ENCODE measurements at regions not wholly inside any gene's neighbourhood (a gene's known extent, or its start where the extent isn't known, plus 50 kb on each side); places are given as distances from the start of the nearest gene placed in this dataset.

GRCh38 chr13:64725492-64725891 is 2504.6 kb downstream of the PCDH9 start:
- intact Hi-C loops (cut with micrococcal nuclease; ENCODE audit: unreplicated experiment): no loop called here

GRCh38 chr13:64723724-64724123 is 2506.4 kb downstream of the PCDH9 start:
- H3K27me3 ChIP-seq (replicated peaks in 1 of 2; ENCODE audit: control insufficient read depth in 2 of 2, insufficient read depth in 2 of 2, low read length in 1 of 2): no peaks in the 10 kb centered on the region
- no peaks in the 10 kb centered on the region for H3K79me2 ChIP-seq (ENCODE audit: control insufficient read depth, insufficient read depth, low read length)
- H4K20me1 ChIP-seq (ENCODE audit: control insufficient read depth, insufficient read depth): no peaks in the 10 kb centered on the region
- in situ Hi-C loops (cut with MboI) (no loop called here), intact Hi-C loops (cut with micrococcal nuclease; ENCODE audit: unreplicated experiment) (no loop called here)
- no peaks in the 10 kb centered on the region; the same call in 2 of the 3 replicates for H3K9me3 ChIP-seq (replicated peaks; ENCODE audit: control insufficient read depth, insufficient read depth, low read length)
- H3K4me3 ChIP-seq: no peak overlapping the region
- no peak overlapping the region for H3K4me2 ChIP-seq (ENCODE audit: control insufficient read depth, insufficient read depth)
- no peak for ATAC-seq
- no peaks in the 10 kb centered on the region for H3K4me1 ChIP-seq (ENCODE audit: control insufficient read depth, insufficient read depth, low read length)
- H3K27ac ChIP-seq (ENCODE audit: control insufficient read depth, insufficient read depth): no peak overlapping the region
- ChIA-PET CTCF (interaction anchor here (0.7 to 1.8 kb wide), 4 partner anchors 11 to 355 kb away, joined by 3 to 6 read pairs (median 3); no protein-coding TSS in a partner anchor), SMC1A (ENCODE audit: uncharacterized antibody, unreplicated experiment) (interaction anchor here (0.6 to 1.5 kb wide), 4 partner anchors 12 to 170 kb away, joined by 3 to 5 read pairs (median 3); no protein-coding TSS in a partner anchor), RAD21 (ENCODE audit: unreplicated experiment) (no interaction called here), POLR2A (no interaction called here)
- no peaks in the 10 kb centered on the region for H3K36me3 ChIP-seq (ENCODE audit: control insufficient read depth in 2 of 2, insufficient read depth in 2 of 2, low read length in 1 of 2)
- DNase-seq (ENCODE audit: low read depth, low spot score): no peak
- no TSS peak for BruUV-seq (replicated peaks)
- 5% methylated on average over 2 of the region's 2 CpGs for WGBS (ENCODE audit: insufficient coverage, insufficient replicate concordance, low lambda C conversion rate, missing lambda C conversion rate)
- no peak overlapping the region for H2AFZ ChIP-seq (ENCODE audit: control insufficient read depth, low read depth, low read length)
- FAIRE-seq: no peak
- no peak overlapping the region for H3K9ac ChIP-seq (ENCODE audit: control insufficient read depth, insufficient read depth, low read length)
- TF ChIP-seq HSF1 (IDR thresholded peaks at IDR 0.05; ENCODE audit: low read depth, low read length) (no peak), NFYA (IDR thresholded peaks at IDR 0.05; ENCODE audit: borderline replicate concordance, low read depth, low read length) (no peak), HDGF (IDR thresholded peaks at IDR 0.05) (no peak), SMARCA5 (IDR thresholded peaks at IDR 0.05) (no peak), ESRRA (IDR thresholded peaks at IDR 0.05; ENCODE audit: low read length) (no peak), HDAC2 (IDR thresholded peaks at IDR 0.05) (no peak), SUZ12 (IDR thresholded peaks at IDR 0.05; ENCODE audit: unreplicated experiment) (no peak), ZBED1 (IDR thresholded peaks at IDR 0.05; ENCODE audit: borderline replicate concordance) (no peak), HCFC1 (IDR thresholded peaks at IDR 0.05; ENCODE audit: low read length) (no peak), NR2C1 (IDR thresholded peaks at IDR 0.05) (no peak), KLF5 (IDR thresholded peaks at IDR 0.05; ENCODE audit: partially characterized antibody) (no peak)

More at GRCh38 chr13:64725492-64725891, 2504.6 kb downstream of the PCDH9 start:
- Histone ChIP-seq H3K36me3 (ENCODE audit: control insufficient read depth in 2 of 2, insufficient read depth in 2 of 2, low read length in 1 of 2) (no peaks in the 10 kb centered on the region), H3K79me2 (ENCODE audit: control insufficient read depth, insufficient read depth, low read length) (no peaks in the 10 kb centered on the region), H3K9me3 (replicated peaks; ENCODE audit: control insufficient read depth, insufficient read depth, low read length) (no peaks in the 10 kb centered on the region; the same call in 2 of the 3 replicates), H3K27ac (ENCODE audit: control insufficient read depth, insufficient read depth) (no peak overlapping the region), H4K20me1 (ENCODE audit: control insufficient read depth, insufficient read depth) (no peaks in the 10 kb centered on the region), H3K4me3 (no peak overlapping the region), H3K4me2 (ENCODE audit: control insufficient read depth, insufficient read depth) (no peak overlapping the region), H2AFZ (ENCODE audit: control insufficient read depth, low read depth, low read length) (no peak overlapping the region), H3K4me1 (ENCODE audit: control insufficient read depth, insufficient read depth, low read length) (no peaks in the 10 kb centered on the region), H3K27me3 (replicated peaks in 1 of 2; ENCODE audit: control insufficient read depth in 2 of 2, insufficient read depth in 2 of 2, low read length in 1 of 2) (no peaks in the 10 kb centered on the region), H3K9ac (ENCODE audit: control insufficient read depth, insufficient read depth, low read length) (no peak overlapping the region)
- WGBS (ENCODE audit: insufficient coverage, insufficient replicate concordance, low lambda C conversion rate, missing lambda C conversion rate): 55% methylated on average over 7 of the region's 7 CpGs
- in situ Hi-C loops (cut with MboI): no loop called here
- ChIA-PET RAD21 (ENCODE audit: unreplicated experiment) (interaction anchor here (1.0 kb wide), 1 partner anchor 17 kb away, joined by 3 read pairs; no protein-coding TSS in a partner anchor), CTCF (no interaction called here), POLR2A (no interaction called here), SMC1A (ENCODE audit: uncharacterized antibody, unreplicated experiment) (interaction anchor here (1.0 kb wide), 1 partner anchor 21 kb away, joined by 3 read pairs; no protein-coding TSS in a partner anchor)
- FAIRE-seq (no peak), ATAC-seq (peak; percentile 15; the same call in 1 of the 3 replicates), DNase-seq (ENCODE audit: low read depth, low spot score) (no peak)
- TF ChIP-seq KDM1A (IDR thresholded peaks at IDR 0.05; ENCODE audit: borderline replicate concordance) (no peak), SPI1 (IDR thresholded peaks at IDR 0.05; ENCODE audit: borderline replicate concordance, insufficient read depth, low read depth, low read length) (peak; percentile 59; the same call in 1 of the 2 replicates), PKNOX1 (IDR thresholded peaks at IDR 0.05) (peak; percentile 81)
- BruUV-seq (replicated peaks): no TSS peak
